Chondrocyte (in vitro differentiated cells): ENCODE measurements at regions not wholly inside any gene's neighbourhood (a gene's known extent, or its start where the extent isn't known, plus 50 kb on each side); places are given as distances from the start of the nearest gene placed in this dataset.
A peak's percentile ranks its signal among the peaks of the same experiment; 100 is the strongest.

ENCODE experiments used
- DNase-seq: peaks from one replicate; pipeline ENCODE4 v3.0.0; 2021; ENCODE audit warnings: mixed read lengths, low spot score
- H3K27ac Mint-ChIP-seq: one replicate; pipeline ENCODE4 v1.8.0; 2021; ENCODE audit warnings: mild to moderate bottlenecking, moderate library complexity, mixed read lengths; ENCODE audit not compliant: unreplicated experiment
- H3K27me3 Mint-ChIP-seq: 2 replicates; pipeline ENCODE4 v1.8.0; 2021; ENCODE audit warnings: low read depth, mixed read lengths
- H3K36me3 Mint-ChIP-seq: 2 replicates; pipeline ENCODE4 v1.8.0; 2021; ENCODE audit warnings: low read depth, mixed read lengths
- H3K4me1 Mint-ChIP-seq: 2 replicates; pipeline ENCODE4 v1.8.0; 2021; ENCODE audit warnings: low read depth, mild to moderate bottlenecking, mixed read lengths
- H3K4me3 Mint-ChIP-seq: one replicate; pipeline ENCODE4 v1.8.0; 2021; ENCODE audit warnings: mild to moderate bottlenecking, moderate library complexity, mixed read lengths; ENCODE audit not compliant: unreplicated experiment
- H3K9me3 Mint-ChIP-seq: 2 replicates; pipeline ENCODE4 v1.8.0; 2021; ENCODE audit warnings: low read depth, mixed read lengths
- TF ChIP-seq, protein P1 (sequence below): fragments of 200-600 bp; sonication (generic); IDR thresholded peaks from 2 replicates; pipeline ENCODE4 v1.5.0; 2021; ENCODE audit warnings: antibody characterized with exemption, mild to moderate bottlenecking, moderate library complexity

DNA sequence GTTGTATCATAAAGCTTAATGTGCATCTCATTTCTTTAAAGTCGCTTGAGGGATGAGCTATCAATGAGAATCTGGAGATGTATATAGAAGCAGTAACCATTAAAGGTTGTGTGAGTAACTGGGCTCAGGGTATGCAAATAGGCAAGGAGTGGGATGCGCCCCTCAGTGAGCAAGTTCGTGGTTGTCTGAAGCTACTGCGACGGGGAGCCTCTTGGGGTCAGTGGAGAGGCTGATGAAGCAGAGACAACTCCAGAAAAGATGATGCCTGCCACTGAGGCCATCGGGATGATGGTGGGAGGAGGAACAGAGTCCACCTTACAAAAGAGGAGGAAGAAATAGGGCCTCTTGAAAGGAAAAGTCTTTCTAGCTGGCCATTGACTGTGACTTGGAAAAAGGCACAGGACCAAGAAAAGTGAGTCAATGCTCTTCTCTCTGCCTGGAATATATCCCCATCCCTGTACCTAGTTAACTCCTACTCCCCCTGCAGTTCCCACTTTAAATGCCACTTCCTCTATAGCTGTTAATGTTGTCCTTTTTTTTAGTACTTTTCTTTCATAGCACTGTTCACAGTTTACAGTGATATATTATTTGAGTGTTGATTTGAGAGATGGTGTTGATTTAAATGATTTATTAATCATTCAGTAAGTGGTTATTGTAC is 51.4 kb upstream of the LSM6 start:
- H3K4me3 Mint-ChIP-seq: no peak overlapping the region
- TF ChIP-seq, protein P1, sequence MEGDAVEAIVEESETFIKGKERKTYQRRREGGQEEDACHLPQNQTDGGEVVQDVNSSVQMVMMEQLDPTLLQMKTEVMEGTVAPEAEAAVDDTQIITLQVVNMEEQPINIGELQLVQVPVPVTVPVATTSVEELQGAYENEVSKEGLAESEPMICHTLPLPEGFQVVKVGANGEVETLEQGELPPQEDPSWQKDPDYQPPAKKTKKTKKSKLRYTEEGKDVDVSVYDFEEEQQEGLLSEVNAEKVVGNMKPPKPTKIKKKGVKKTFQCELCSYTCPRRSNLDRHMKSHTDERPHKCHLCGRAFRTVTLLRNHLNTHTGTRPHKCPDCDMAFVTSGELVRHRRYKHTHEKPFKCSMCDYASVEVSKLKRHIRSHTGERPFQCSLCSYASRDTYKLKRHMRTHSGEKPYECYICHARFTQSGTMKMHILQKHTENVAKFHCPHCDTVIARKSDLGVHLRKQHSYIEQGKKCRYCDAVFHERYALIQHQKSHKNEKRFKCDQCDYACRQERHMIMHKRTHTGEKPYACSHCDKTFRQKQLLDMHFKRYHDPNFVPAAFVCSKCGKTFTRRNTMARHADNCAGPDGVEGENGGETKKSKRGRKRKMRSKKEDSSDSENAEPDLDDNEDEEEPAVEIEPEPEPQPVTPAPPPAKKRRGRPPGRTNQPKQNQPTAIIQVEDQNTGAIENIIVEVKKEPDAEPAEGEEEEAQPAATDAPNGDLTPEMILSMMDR: peak; percentile 18
- H3K4me1 Mint-ChIP-seq: no peaks in the 10 kb centered on the region
- H3K36me3 Mint-ChIP-seq: no peaks in the 10 kb centered on the region
- peaks cover 13% of the 10 kb centered on the region for H3K27me3 Mint-ChIP-seq
- no peaks in the 10 kb centered on the region for H3K9me3 Mint-ChIP-seq
- no peak for DNase-seq
- no peak overlapping the region for H3K27ac Mint-ChIP-seq

DNA sequence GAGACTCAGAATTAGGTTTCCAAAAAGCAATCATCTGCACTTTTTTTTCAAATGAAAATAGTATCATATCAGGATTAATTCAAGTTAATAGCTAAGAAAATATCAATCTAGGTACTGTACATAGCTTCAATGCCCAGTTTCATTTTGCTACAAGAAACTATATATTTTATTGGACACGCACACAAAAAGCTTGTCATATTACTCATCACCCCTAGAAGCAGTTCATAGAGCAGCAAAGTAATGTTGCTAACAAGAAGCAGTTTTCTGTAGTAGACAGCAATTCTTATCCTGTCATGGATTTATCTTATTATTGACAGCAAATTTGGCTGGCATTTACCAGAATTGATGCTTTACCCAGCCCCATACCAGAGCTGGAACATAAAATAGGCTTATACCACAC is 52.3 kb upstream of the LSM6 start:
- Mint-ChIP-seq H3K27me3 (peaks cover 13% of the 10 kb centered on the region), H3K36me3 (no peaks in the 10 kb centered on the region), H3K4me3 (no peak overlapping the region), H3K9me3 (no peaks in the 10 kb centered on the region), H3K4me1 (no peaks in the 10 kb centered on the region), H3K27ac (no peak overlapping the region)
- DNase-seq: no peak
- TF ChIP-seq, protein P1: no peak

DNA sequence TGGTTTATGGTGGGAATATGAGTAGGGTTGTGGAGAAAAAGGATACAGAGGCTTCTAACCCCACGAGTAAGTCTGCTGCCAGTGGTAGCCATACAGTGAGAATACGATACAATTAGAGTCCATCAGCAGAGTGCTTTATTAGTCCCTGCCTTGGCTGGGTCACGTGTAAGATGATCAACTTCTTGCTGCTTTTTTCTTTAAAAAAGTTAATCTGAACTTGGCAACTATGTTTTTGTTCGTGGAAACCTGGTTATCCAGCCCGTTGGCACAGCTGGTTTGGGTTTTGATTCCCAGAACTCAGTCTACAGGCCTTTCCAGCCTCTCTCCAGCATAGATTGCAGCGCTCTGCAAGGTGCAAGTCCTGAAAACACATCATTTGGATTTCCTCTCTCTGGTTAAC is 53.1 kb upstream of the LSM6 start:
- Mint-ChIP-seq H3K4me3 (no peak overlapping the region), H3K9me3 (peaks cover 7% of the 10 kb centered on the region), H3K4me1 (no peaks in the 10 kb centered on the region), H3K36me3 (no peaks in the 10 kb centered on the region), H3K27me3 (peaks cover 12% of the 10 kb centered on the region), H3K27ac (no peak overlapping the region)
- TF ChIP-seq, protein P1: no peak
- no peak for DNase-seq

DNA sequence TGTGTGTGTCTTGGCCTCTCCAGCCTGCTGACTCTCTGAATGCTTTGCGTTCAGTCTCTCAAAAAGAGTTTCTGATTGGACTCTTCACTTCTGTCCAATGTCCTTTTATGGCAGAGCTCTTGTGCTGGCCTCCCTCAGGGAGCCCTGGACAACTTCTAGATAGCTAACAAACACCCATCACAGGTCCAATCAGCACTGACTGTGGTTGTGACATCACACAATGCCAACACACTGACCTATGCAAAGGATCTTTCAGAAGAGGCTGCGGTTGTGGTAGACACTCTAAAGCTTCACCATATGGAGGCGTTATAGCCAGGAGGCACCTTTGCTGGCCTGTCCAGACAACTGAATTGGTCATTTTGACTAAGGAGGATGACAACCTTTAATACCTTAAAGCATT is 53.8 kb upstream of the LSM6 start:
- peaks cover 12% of the 10 kb centered on the region for H3K27me3 Mint-ChIP-seq
- H3K9me3 Mint-ChIP-seq: peaks cover 13% of the 10 kb centered on the region

DNA sequence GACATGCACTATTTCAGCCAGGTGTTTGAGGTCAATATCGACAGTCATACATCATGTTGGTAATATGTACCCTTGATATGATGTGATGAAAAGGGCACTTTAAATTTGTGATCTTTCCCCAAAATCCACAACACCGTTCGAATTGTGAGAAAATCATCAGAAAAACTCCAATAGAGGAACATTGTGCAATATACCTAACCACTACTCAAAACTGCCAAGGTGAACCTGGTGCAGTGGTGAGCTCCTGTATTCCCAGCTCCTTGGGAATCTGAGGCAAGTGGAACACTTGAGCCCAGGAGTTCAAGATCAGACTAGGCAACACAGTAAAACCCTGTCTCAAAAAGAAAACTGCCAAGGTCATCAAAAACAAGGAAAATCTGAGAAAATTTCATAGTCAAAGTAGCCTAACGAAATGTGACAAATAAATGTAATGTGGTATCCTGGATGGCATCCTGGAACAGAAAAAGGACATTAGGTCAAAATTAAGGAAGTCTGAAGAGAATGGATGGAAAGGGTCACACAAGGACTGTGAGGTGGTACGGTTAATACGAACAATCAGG is 55.6 kb upstream of the LSM6 start:
- no peak for DNase-seq
- H3K4me3 Mint-ChIP-seq: no peak overlapping the region
- H3K27me3 Mint-ChIP-seq: peaks cover 14% of the 10 kb centered on the region
- H3K4me1 Mint-ChIP-seq: no peaks in the 10 kb centered on the region
- TF ChIP-seq, protein P1: no peak
- peaks cover 4% of the 10 kb centered on the region for H3K36me3 Mint-ChIP-seq
- H3K9me3 Mint-ChIP-seq: peaks cover 18% of the 10 kb centered on the region
- H3K27ac Mint-ChIP-seq: no peak overlapping the region

More for the DNA sequence above, 53.8 kb upstream of the LSM6 start:
- TF ChIP-seq, protein P1: no peak
- Mint-ChIP-seq H3K36me3 (peaks cover under 1% of the 10 kb centered on the region), H3K27ac (no peak overlapping the region), H3K4me1 (no peaks in the 10 kb centered on the region), H3K4me3 (no peak overlapping the region)
- DNase-seq: no peak
